HG02970 (cell line): ENCODE measurements at regions not wholly inside any gene's neighbourhood (a gene's known extent, or its start where the extent isn't known, plus 50 kb on each side); places are given as distances from the start of the nearest gene placed in this dataset.

Experiments
- ATAC-seq: cut with Tn5 transposase; IDR thresholded peaks from one replicate; pipeline ENCODE4 v1.9.1; 2021; ENCODE audit warnings: mild to moderate bottlenecking, moderate library complexity, moderate number of reproducible peaks; ENCODE audit not compliant: unreplicated experiment, low FRiP score

- no peak for ATAC-seq
Measured at GRCh38 chr15:95716708-95717107, 613.8 kb upstream of the NR2F2 start.

GRCh38 chr15:95718441-95718840, 612.1 kb upstream of the NR2F2 start:
- ATAC-seq, result no peak

GRCh38 chr15:95724908-95725633, 605.4 kb upstream of the NR2F2 start:
- no peak for ATAC-seq

- ATAC-seq, result no peak
Measured at GRCh38 chr15:95726891-95727290, 603.6 kb upstream of the NR2F2 start.

- ATAC-seq, result no peak
Measured at GRCh38 chr15:95733931-95734330, 596.6 kb upstream of the NR2F2 start.

GRCh38 chr15:95734422-95735316, 595.8 kb upstream of the NR2F2 start:
- no peak for ATAC-seq

GRCh38 chr15:95737060-95737459, 593.4 kb upstream of the NR2F2 start:
- ATAC-seq, result no peak

- ATAC-seq, result no peak
Measured at GRCh38 chr15:95739131-95739530, 591.4 kb upstream of the NR2F2 start.

GRCh38 chr15:95741830-95742229, 588.7 kb upstream of the NR2F2 start:
- ATAC-seq, result no peak

- ATAC-seq, result no peak
Measured at GRCh38 chr15:95742256-95742655, 588.2 kb upstream of the NR2F2 start.

- ATAC-seq, result no peak
Measured at GRCh38 chr15:95742836-95743235, 587.7 kb upstream of the NR2F2 start.

GRCh38 chr15:95757171-95757570, 573.3 kb upstream of the NR2F2 start:
- ATAC-seq, result no peak

GRCh38 chr15:95758451-95758850, 572.0 kb upstream of the NR2F2 start:
- ATAC-seq, result no peak

- no peak for ATAC-seq
Measured at GRCh38 chr15:95758851-95759250, 571.6 kb upstream of the NR2F2 start.

GRCh38 chr15:95760508-95760907, 570.0 kb upstream of the NR2F2 start:
- no peak for ATAC-seq

GRCh38 chr15:95761501-95762165, 568.9 kb upstream of the NR2F2 start:
- ATAC-seq, result no peak

- ATAC-seq, result no peak
Measured at GRCh38 chr15:95763426-95763825, 567.1 kb upstream of the NR2F2 start.

GRCh38 chr15:95765161-95765560, 565.3 kb upstream of the NR2F2 start:
- ATAC-seq, result no peak

- no peak for ATAC-seq
Measured at GRCh38 chr15:95770196-95770595, 560.3 kb upstream of the NR2F2 start.

GRCh38 chr15:95772982-95773381, 557.5 kb upstream of the NR2F2 start:
- ATAC-seq, result no peak

GRCh38 chr15:95784508-95784907, 546.0 kb upstream of the NR2F2 start:
- no peak for ATAC-seq
